Femur (tissue), 1 donor: ENCODE measurements at regions not wholly inside any gene's neighbourhood (a gene's known extent, or its start where the extent isn't known, plus 50 kb on each side); places are given as distances from the start of the nearest gene placed in this dataset.

Experiments
- DNase-seq: peaks from one replicate; pipeline ENCODE4 v3.0.0-alpha.2; 2017

DNA sequence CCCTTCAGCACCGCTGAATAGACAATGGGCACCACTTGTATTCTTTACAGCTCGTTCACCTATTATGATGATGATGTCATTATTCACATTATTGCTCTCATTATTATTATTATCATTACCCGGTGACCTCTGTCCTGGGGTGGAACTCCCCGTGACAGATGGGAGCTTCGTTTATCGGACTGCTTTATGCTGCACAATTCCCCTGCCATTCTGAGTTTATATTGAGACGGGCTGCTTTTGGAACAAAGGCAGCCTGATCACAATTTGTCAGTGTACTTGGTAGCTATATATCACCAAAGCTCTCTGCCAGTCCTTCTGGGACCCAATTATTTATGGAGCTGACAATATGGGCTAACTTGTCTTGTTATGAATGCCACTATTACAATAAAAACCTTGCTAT lies 1145.6 kb upstream of the WWC1 start:
- DNase-seq, result no peak

DNA sequence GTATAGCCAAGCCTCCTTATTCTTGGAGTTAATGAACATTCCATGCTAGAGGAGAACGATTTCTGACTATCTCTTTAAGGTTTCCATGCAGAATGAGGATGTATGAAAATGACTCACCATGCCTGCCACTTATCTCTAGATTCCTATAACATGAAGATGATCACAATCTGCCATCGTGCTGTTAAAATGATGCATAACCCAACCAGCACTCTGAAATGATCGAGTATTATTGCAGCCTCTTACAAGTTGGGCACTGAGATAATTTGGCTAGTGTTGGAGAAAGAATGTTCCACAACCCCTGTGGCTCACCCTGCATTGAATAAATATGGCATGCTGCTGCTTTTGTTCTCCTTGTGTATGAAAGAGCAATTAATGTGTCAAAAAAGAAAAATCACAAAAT lies 1143.6 kb upstream of the WWC1 start:
- DNase-seq, result no peak

DNA sequence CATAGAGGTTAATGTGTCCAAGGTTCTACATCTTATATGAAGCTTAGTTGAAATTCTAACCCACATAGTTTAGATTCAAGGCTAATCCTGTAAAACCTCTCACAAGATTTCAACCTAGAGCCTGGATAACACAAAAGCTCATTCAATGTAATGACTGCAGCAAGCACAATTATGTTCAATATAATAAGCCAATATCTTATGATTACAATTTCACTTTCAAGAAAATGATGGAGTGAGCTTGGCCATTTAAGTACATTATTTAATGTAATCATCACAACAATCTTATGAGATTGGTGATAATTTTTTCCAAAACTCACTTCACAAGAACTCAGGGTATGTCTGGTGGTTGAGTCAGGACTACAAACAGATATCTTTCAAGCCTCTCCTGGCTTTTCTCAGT lies 1140.8 kb upstream of the WWC1 start:
- DNase-seq, result no peak

DNA sequence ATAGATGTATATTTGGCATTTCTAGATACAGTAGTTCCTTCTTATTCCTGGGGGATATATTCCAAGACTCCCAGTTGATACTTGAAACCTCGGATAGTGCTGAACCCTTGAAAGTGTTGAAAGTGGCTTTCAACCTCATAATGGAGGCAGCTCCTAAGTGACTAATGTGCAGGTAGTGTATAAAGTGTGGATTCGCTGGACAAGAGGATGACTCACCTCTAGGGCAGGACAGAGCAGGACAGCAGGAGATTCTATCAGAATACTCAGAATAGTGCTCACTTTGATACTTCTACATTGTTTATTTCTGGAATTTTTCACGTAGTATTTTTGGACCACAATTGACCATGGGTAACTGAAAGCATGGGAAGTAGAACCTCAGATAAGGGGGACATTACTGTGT lies 1138.9 kb upstream of the WWC1 start:
- no peak for DNase-seq

DNA sequence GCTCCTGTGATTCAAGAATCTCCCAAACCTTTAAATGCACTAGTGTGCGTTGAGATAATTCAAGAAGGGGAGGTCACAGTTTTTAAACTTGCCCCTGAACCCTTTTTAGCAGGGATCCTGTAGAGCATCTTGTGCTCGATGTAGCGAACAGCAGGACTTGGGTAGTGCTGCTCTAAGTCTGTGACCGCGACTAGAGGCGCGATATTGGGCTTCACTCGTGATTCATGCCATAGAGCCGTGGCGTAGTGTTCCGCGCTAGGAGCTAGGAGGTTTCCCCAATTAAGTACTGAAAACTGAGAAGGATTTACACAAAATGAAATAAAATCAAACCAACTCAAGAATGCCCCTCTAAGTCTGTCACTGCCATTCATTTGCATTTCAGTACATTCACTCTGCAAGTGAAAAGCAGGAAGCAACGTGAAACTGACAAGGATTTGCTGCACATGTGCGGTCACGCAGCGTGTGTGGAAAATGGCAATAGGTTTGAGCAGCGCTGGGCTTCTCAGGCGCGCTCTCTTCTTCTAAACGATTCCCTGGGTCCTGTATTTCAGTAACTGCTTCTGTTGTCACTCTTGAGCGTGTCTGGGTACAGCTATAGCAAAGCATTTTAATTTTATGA lies 1135.9 kb upstream of the WWC1 start:
- DNase-seq, result no peak

GRCh38 chr5:167156446-167156845 lies 1135.0 kb upstream of the WWC1 start:
- DNase-seq, result no peak

- no peak for DNase-seq
Observed at GRCh38 chr5:167158588-167158987, 1132.9 kb upstream of the WWC1 start.

DNA sequence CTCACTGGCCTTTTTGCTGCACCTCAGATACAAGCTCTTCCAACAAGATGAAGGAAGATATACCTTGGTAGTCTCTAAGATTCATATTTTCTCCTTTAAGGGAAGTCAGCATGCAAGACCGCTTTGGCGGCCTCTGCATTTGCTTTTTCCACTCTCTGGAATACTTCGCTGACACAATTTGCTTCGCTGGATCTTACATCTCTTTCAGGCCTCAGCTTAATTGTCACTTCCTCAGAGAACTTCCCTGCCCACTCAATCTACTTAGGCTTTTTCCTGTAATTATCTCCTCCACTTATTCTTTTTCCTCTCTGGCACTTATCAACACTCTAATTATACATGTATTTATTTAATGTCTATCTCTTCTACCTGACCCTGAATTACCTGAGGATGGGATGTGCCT lies 1131.1 kb upstream of the WWC1 start:
- DNase-seq, result no peak

GRCh38 chr5:167166696-167167095 lies 1124.7 kb upstream of the WWC1 start:
- no peak for DNase-seq

- no peak for DNase-seq
Observed at GRCh38 chr5:167167191-167167795, 1124.2 kb upstream of the WWC1 start.

- DNase-seq, result no peak
Observed at GRCh38 chr5:167168971-167169370, 1122.5 kb upstream of the WWC1 start.

GRCh38 chr5:167171056-167171455 lies 1120.4 kb upstream of the WWC1 start:
- DNase-seq, result no peak

- no peak for DNase-seq
Observed at GRCh38 chr5:167177736-167178135, 1113.7 kb upstream of the WWC1 start.

- DNase-seq, result no peak
Observed at GRCh38 chr5:167180906-167181305, 1110.5 kb upstream of the WWC1 start.

GRCh38 chr5:167205881-167206280 lies 1085.6 kb upstream of the WWC1 start:
- DNase-seq, result no peak

DNA sequence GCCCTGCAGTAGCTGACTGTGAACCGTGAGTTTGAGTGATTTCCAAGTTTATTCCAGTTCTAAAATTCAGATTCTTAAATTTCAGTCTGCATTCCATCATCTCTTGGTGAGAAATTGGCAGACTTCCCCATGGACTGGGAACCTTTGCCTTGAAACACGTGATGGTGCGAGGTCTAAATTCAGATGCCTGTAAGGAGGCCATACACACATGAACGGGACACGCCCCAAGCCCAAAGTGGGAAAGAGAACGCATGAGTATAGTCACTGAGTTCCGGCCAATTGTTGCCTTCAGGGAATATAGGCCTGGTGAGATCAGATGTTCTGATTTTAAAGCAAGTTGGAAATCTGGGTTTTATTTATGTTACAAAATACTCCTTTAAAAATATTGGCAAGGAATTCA lies 1084.4 kb upstream of the WWC1 start:
- DNase-seq, result peak; percentile 80

DNA sequence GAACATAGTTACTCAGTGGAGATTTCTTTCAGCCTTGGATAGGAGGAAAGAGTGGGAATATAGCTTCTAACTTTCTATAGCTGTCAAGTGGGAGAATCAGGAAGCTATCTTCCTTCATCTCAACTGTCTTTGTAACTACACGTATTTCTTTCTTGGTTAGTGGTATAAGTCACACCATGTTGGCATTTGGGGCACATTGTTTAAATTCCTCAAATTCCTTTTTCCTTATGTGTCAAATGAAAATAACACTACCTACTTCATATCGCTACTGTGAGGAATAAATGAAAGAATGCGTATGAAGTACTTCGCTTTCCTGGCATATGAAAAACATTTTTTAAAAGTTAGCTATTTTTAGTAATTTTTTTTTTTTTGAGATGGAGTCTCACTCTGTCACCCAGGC lies 1082.5 kb upstream of the WWC1 start:
- DNase-seq, result no peak

GRCh38 chr5:167217097-167217743 lies 1074.2 kb upstream of the WWC1 start:
- DNase-seq, result no peak

GRCh38 chr5:167219298-167219697 lies 1072.1 kb upstream of the WWC1 start:
- DNase-seq, result no peak

GRCh38 chr5:167226386-167226785 lies 1065.1 kb upstream of the WWC1 start:
- DNase-seq, result no peak

- DNase-seq, result no peak
Observed at GRCh38 chr5:167228134-167228533, 1063.3 kb upstream of the WWC1 start.

- DNase-seq, result no peak
Observed at GRCh38 chr5:167229751-167230150, 1061.7 kb upstream of the WWC1 start.

GRCh38 chr5:167230414-167230813 lies 1061.0 kb upstream of the WWC1 start:
- no peak for DNase-seq

GRCh38 chr5:167232675-167233311 lies 1058.7 kb upstream of the WWC1 start:
- no peak for DNase-seq
